Central memory CD8-positive, alpha-beta T cell (primary cell): ENCODE measurements at regions not wholly inside any gene's neighbourhood (a gene's known extent, or its start where the extent isn't known, plus 50 kb on each side); places are given as distances from the start of the nearest gene placed in this dataset.

Experiments used
- ATAC-seq: fragments of 150-1000 bp; cut with Tn5 transposase; replicated peaks from 2 replicates; pipeline ENCODE4 v1.10.0; 2022; ENCODE audit warnings: mild to moderate bottlenecking, moderate FRiP score, moderate number of reproducible peaks; ENCODE audit not compliant: poor library complexity, severe bottlenecking; ENCODE audit errors: extremely low read depth
- DNase-seq, 2 donors: peaks; one replicate each; pipeline ENCODE4 v3.0.0; 2021; ENCODE audit warnings: low spot score in 2 of 2
- H3K27ac Mint-ChIP-seq: one replicate; pipeline ENCODE4 v1.8.0; 2022; ENCODE audit warnings: low read depth, mild to moderate bottlenecking, moderate library complexity, mixed read lengths
- H3K27me3 Mint-ChIP-seq: one replicate; pipeline ENCODE4 v1.8.0; 2022; ENCODE audit warnings: mixed read lengths
- H3K36me3 Mint-ChIP-seq: one replicate; pipeline ENCODE4 v1.8.0; 2022; ENCODE audit warnings: mild to moderate bottlenecking, moderate library complexity, mixed read lengths; ENCODE audit not compliant: insufficient read depth
- H3K4me1 Mint-ChIP-seq: one replicate; pipeline ENCODE4 v1.8.0; 2022; ENCODE audit warnings: mixed read lengths
- H3K4me3 Mint-ChIP-seq: one replicate; pipeline ENCODE4 v1.8.0; 2022; ENCODE audit warnings: mild to moderate bottlenecking, moderate library complexity, mixed read lengths
- H3K9me3 Mint-ChIP-seq: one replicate; pipeline ENCODE4 v1.8.0; 2022; ENCODE audit warnings: mixed read lengths

- ATAC-seq = no peak
- H3K27me3 Mint-ChIP-seq = peaks cover 59% of the 10 kb centered on the region
- H3K9me3 Mint-ChIP-seq = peaks cover 9% of the 10 kb centered on the region
- H3K36me3 Mint-ChIP-seq = peaks cover 1% of the 10 kb centered on the region
- DNase-seq = peak in 1 of 2 donors; percentile 2
- H3K27ac Mint-ChIP-seq = no peak overlapping the region
- no peaks in the 10 kb centered on the region for H3K4me1 Mint-ChIP-seq
- no peak overlapping the region for H3K4me3 Mint-ChIP-seq
These were observed 613.8 kb downstream of the BRD1 start for GRCh38 chr22:49213731-49214352.

- H3K27ac Mint-ChIP-seq = no peak overlapping the region
- ATAC-seq (no peak), DNase-seq (peak in 1 of 2 donors; percentile 5)
- no peaks in the 10 kb centered on the region for H3K4me1 Mint-ChIP-seq
- H3K4me3 Mint-ChIP-seq = no peak overlapping the region
- peaks cover 45% of the 10 kb centered on the region for H3K27me3 Mint-ChIP-seq
- no peaks in the 10 kb centered on the region for H3K9me3 Mint-ChIP-seq
- H3K36me3 Mint-ChIP-seq = peaks cover 1% of the 10 kb centered on the region
These were observed 615.2 kb downstream of the BRD1 start for GRCh38 chr22:49212466-49212865.

- Mint-ChIP-seq H3K27ac (no peak overlapping the region), H3K27me3 (peaks cover 40% of the 10 kb centered on the region), H3K4me3 (no peak overlapping the region), H3K36me3 (peaks cover 1% of the 10 kb centered on the region), H3K4me1 (no peaks in the 10 kb centered on the region), H3K9me3 (no peaks in the 10 kb centered on the region)
- no peak for ATAC-seq
- DNase-seq = no peak
These were observed 615.7 kb downstream of the BRD1 start for GRCh38 chr22:49212002-49212401.

- H3K4me1 Mint-ChIP-seq = no peaks in the 10 kb centered on the region
- peaks cover 1% of the 10 kb centered on the region for H3K36me3 Mint-ChIP-seq
- H3K9me3 Mint-ChIP-seq = no peaks in the 10 kb centered on the region
- DNase-seq (peak in 1 of 2 donors; percentile 10), ATAC-seq (no peak)
- no peak overlapping the region for H3K4me3 Mint-ChIP-seq
- no peak overlapping the region for H3K27ac Mint-ChIP-seq
- H3K27me3 Mint-ChIP-seq = peaks cover 39% of the 10 kb centered on the region
These were observed 616.5 kb downstream of the BRD1 start for GRCh38 chr22:49211176-49211575.

GRCh38 chr22:49210606-49211005 lies 617.1 kb downstream of the BRD1 start:
- H3K27ac Mint-ChIP-seq = no peak overlapping the region
- DNase-seq = peak in 1 of 2 donors; percentile 4
- peaks cover 39% of the 10 kb centered on the region for H3K27me3 Mint-ChIP-seq
- H3K4me1 Mint-ChIP-seq = no peaks in the 10 kb centered on the region
- H3K4me3 Mint-ChIP-seq = no peak overlapping the region
- no peaks in the 10 kb centered on the region for H3K36me3 Mint-ChIP-seq
- no peak for ATAC-seq
- no peaks in the 10 kb centered on the region for H3K9me3 Mint-ChIP-seq

GRCh38 chr22:49209452-49210195 lies 618.0 kb downstream of the BRD1 start:
- peak in 1 of 2 donors; percentile 2 for DNase-seq
- Mint-ChIP-seq H3K27me3 (peaks cover 41% of the 10 kb centered on the region), H3K27ac (no peak overlapping the region), H3K4me1 (no peaks in the 10 kb centered on the region), H3K36me3 (no peaks in the 10 kb centered on the region), H3K9me3 (no peaks in the 10 kb centered on the region), H3K4me3 (no peak overlapping the region)
- ATAC-seq = no peak

- H3K27ac Mint-ChIP-seq = no peak overlapping the region
- H3K27me3 Mint-ChIP-seq = peaks cover 36% of the 10 kb centered on the region
- H3K4me3 Mint-ChIP-seq = no peak overlapping the region
- ATAC-seq (no peak), DNase-seq (peak in 1 of 2 donors; percentile 9)
- H3K4me1 Mint-ChIP-seq = no peaks in the 10 kb centered on the region
- H3K9me3 Mint-ChIP-seq = no peaks in the 10 kb centered on the region
- H3K36me3 Mint-ChIP-seq = no peaks in the 10 kb centered on the region
These were observed 618.9 kb downstream of the BRD1 start for GRCh38 chr22:49208768-49209252.

- no peaks in the 10 kb centered on the region for H3K9me3 Mint-ChIP-seq
- no peaks in the 10 kb centered on the region for H3K36me3 Mint-ChIP-seq
- no peaks in the 10 kb centered on the region for H3K4me1 Mint-ChIP-seq
- ATAC-seq (no peak), DNase-seq (peak in 1 of 2 donors; percentile 4)
- H3K4me3 Mint-ChIP-seq = no peak overlapping the region
- no peak overlapping the region for H3K27ac Mint-ChIP-seq
- peaks cover 34% of the 10 kb centered on the region for H3K27me3 Mint-ChIP-seq
These were observed 619.7 kb downstream of the BRD1 start for GRCh38 chr22:49208004-49208402.

GRCh38 chr22:49207008-49208003 lies 620.4 kb downstream of the BRD1 start:
- H3K27ac Mint-ChIP-seq = no peak overlapping the region
- H3K4me1 Mint-ChIP-seq = no peaks in the 10 kb centered on the region
- DNase-seq (peak in 1 of 2 donors; percentile 2), ATAC-seq (no peak)
- no peaks in the 10 kb centered on the region for H3K9me3 Mint-ChIP-seq
- H3K36me3 Mint-ChIP-seq = no peaks in the 10 kb centered on the region
- peaks cover 34% of the 10 kb centered on the region for H3K27me3 Mint-ChIP-seq
- no peak overlapping the region for H3K4me3 Mint-ChIP-seq

GRCh38 chr22:49206281-49206680 lies 621.4 kb downstream of the BRD1 start:
- Mint-ChIP-seq H3K4me3 (no peak overlapping the region), H3K27ac (no peak overlapping the region), H3K4me1 (no peaks in the 10 kb centered on the region), H3K9me3 (no peaks in the 10 kb centered on the region), H3K36me3 (no peaks in the 10 kb centered on the region), H3K27me3 (peaks cover 34% of the 10 kb centered on the region)
- DNase-seq (no peak), ATAC-seq (no peak)

- H3K9me3 Mint-ChIP-seq = no peaks in the 10 kb centered on the region
- H3K36me3 Mint-ChIP-seq = no peaks in the 10 kb centered on the region
- no peak overlapping the region for H3K4me3 Mint-ChIP-seq
- DNase-seq = no peak
- H3K27me3 Mint-ChIP-seq = peaks cover 34% of the 10 kb centered on the region
- no peaks in the 10 kb centered on the region for H3K4me1 Mint-ChIP-seq
- H3K27ac Mint-ChIP-seq = no peak overlapping the region
- ATAC-seq = no peak
These were observed 622.2 kb downstream of the BRD1 start for GRCh38 chr22:49205483-49205800.

- no peak overlapping the region for H3K27ac Mint-ChIP-seq
- no peak for ATAC-seq
- H3K27me3 Mint-ChIP-seq = peaks cover 34% of the 10 kb centered on the region
These were observed 622.8 kb downstream of the BRD1 start for GRCh38 chr22:49204599-49205482.

More at GRCh38 chr22:49204599-49205482, 622.8 kb downstream of the BRD1 start:
- Mint-ChIP-seq H3K9me3 (no peaks in the 10 kb centered on the region), H3K4me1 (no peaks in the 10 kb centered on the region), H3K4me3 (no peak overlapping the region), H3K36me3 (no peaks in the 10 kb centered on the region)
- DNase-seq = peak in 1 of 2 donors; percentile 3
